LNCAP (cell line): ENCODE measurements at regions not wholly inside any gene's neighbourhood (a gene's known extent, or its start where the extent isn't known, plus 50 kb on each side); places are given as distances from the start of the nearest gene placed in this dataset.

ENCODE experiments used
- TF ChIP-seq, protein P1 (sequence below): fragments of 450-650 bp; IDR thresholded peaks from 2 replicates; pipeline ENCODE4 v1.5.1; 2017; ENCODE audit warnings: mild to moderate bottlenecking

GRCh38 chr6:4303638-4304037, 168.3 kb upstream of the ECI2 start:
- TF ChIP-seq, protein P1, sequence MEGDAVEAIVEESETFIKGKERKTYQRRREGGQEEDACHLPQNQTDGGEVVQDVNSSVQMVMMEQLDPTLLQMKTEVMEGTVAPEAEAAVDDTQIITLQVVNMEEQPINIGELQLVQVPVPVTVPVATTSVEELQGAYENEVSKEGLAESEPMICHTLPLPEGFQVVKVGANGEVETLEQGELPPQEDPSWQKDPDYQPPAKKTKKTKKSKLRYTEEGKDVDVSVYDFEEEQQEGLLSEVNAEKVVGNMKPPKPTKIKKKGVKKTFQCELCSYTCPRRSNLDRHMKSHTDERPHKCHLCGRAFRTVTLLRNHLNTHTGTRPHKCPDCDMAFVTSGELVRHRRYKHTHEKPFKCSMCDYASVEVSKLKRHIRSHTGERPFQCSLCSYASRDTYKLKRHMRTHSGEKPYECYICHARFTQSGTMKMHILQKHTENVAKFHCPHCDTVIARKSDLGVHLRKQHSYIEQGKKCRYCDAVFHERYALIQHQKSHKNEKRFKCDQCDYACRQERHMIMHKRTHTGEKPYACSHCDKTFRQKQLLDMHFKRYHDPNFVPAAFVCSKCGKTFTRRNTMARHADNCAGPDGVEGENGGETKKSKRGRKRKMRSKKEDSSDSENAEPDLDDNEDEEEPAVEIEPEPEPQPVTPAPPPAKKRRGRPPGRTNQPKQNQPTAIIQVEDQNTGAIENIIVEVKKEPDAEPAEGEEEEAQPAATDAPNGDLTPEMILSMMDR: no peak

GRCh38 chr6:4302524-4302923, 167.1 kb upstream of the ECI2 start:
- TF ChIP-seq, protein P1: no peak

DNA sequence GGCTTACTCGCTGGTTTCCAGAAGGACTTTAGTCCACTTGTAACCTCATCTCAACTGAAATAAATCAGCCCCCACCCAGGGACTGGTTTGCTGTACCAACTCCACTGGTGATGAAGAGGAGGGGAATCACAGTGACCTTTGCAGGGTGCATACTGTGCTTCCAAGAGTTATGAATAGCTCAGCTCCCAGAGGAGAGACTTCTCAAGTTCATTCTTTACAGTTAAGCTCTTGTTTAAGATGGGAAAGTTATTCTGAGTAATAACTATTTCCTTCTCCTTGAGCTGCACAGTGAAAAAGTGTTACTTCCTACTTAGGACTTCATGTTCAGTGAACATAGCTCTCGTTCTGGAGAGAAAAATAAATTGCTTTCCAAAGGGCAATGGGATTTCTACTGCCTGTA, 166.5 kb upstream of the ECI2 start:
- TF ChIP-seq, protein P1: no peak

DNA sequence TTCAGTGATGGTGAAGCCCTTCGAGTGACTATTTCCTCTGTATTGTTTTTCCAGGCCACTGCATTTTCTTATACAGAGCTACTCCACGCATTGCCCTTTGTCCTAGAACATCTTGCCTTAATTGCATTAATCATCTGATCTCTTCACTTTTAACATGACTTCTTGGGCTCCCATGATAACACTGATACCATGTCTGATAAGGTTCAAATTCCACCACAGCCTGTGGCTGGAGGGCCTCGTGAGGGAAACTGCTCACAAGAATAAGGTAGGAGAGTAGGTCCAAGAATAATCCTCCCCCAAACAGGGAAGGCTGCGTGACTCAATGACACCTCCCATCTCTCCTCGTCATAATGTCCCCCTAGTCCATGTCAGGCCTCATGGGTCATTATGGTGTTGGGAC, 165.5 kb upstream of the ECI2 start:
- TF ChIP-seq, protein P1: no peak

- TF ChIP-seq, protein P1: no peak
Measured at GRCh38 chr6:4299476-4299875, 164.1 kb upstream of the ECI2 start.

GRCh38 chr6:4297348-4297747, 162.0 kb upstream of the ECI2 start:
- TF ChIP-seq, protein P1: no peak

- TF ChIP-seq, protein P1: no peak
Measured at GRCh38 chr6:4296552-4296951, 161.2 kb upstream of the ECI2 start.

DNA sequence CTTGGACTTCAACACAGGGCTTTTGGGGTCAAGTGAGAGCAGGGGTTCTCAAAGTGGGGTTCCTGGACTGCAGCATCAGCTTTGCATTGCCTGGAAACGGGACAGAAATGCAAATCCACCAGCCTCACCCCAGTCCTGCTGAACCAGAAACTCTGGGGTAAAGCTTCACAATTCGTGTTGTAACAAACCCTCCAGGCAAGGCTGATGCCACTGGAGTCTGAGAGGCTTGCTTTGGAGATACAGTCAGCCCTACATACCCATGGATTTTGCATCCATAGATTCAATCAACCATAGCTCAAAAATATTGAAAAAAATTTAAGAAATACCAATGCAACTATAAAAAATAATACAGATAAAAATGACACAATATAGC, 160.4 kb upstream of the ECI2 start:
- TF ChIP-seq, protein P1: no peak
